Left kidney (tissue), 1 donor: ENCODE measurements at regions not wholly inside any gene's neighbourhood (a gene's known extent, or its start where the extent isn't known, plus 50 kb on each side); places are given as distances from the start of the nearest gene placed in this dataset.
"Not testable (repeated sequence)": the region's sequence is repeated elsewhere in the genome, so short reads cannot be mapped to it uniquely, and the experiment has no call there.

Experiments
- DNase-seq: peaks from one replicate; pipeline ENCODE4 v3.0.0-alpha.2; 2013

- DNase-seq = no peak
These were observed 72.7 kb upstream of the SLC4A7 start for GRCh38 chr3:27556887-27557286.

- DNase-seq = no peak
These were observed 70.5 kb upstream of the SLC4A7 start for GRCh38 chr3:27554706-27555105.

DNA sequence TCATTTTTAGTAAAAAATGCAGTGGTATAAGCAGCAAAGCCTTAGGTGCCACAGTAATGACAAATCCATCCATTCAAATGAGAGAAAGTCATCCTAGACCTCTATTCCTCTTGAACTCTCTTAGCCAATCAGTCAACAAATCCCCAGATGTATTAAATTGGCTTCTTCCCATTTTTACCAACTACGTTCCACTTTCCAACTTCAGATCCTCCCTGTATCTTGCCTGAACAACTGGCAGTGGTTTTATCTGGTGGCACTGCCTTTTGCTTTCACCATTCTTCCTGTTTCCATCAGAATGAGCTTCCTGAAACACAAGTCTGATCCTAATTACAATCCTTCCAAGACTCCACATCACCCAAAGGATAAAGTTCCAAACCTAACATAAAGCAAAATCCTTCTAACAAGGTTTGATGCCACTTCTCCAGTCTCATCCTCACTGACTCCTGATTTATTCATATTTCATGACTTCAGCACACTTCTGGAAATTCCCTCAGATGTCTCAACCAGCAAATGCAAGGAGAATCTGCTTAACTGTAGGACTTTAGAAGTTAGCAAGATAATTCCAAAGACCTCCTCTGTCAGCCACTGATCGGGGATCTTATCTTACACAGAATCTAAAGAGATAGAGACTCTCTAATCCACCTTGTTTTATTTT lies 69.8 kb upstream of the SLC4A7 start:
- DNase-seq = no peak

- DNase-seq = not testable (repeated sequence)
These were observed 68.5 kb upstream of the SLC4A7 start for GRCh38 chr3:27552708-27553107.

GRCh38 chr3:27551413-27551812 lies 67.2 kb upstream of the SLC4A7 start:
- not testable (repeated sequence) for DNase-seq

DNA sequence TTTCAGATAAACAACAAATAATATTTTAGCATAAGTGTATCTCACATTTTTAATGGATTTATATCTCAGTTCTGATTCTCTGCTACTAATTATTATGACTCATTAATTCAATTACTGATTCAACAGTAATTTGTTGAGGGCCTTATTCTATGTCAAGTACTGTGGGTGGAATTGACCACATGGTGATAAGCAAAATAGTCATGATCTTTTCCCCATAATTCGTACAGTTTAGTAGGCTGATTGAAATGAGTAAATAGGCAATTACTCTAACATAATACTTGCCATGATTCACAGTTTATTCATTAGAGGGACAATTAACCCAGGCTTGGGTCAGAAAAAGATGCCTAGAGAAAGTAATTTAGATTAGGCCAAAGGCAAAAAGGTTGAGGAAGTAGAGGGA lies 60.9 kb upstream of the SLC4A7 start:
- no peak for DNase-seq

- no peak for DNase-seq
These were observed 60.2 kb upstream of the SLC4A7 start for GRCh38 chr3:27544372-27544865.

DNA sequence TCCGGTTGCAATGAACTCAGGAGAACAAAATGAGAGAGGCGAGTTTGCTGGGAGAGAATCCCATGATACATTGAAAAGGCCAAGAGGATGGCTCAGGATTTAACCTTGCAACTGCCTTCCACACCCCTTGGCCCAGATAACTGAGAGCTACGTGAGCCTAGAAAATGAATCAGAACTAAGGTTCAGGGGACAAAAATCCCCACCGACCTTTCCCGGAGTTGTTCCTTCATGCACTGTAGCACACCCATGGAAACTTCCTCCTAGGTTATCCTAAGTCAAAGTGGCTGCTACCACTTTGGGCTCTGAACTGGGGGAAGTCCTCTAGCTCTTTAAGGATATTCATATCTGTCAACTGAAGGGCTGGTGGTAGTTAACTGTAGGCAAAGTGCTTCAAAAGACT lies 58.3 kb upstream of the SLC4A7 start:
- no peak for DNase-seq

GRCh38 chr3:27540231-27540630 lies 56.0 kb upstream of the SLC4A7 start:
- no peak for DNase-seq

DNA sequence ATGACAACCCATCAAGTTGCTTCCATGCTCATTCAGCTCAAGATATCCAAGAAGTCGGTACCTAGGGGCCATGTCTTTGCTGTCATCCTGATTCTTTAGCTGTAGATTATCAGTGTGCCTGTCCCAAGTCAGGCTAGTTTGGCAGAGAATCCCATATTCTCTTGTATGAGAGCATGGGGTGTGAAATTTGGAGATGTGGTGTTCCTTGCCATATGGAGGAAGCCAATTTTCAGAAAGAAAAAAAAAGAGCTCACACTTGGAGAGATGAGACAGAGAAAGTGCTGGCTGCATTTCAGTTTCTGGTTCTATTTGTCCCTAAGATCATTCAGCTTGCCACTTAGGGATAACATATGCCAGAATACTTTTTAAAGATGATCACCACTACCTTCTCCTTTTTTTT lies 52.3 kb upstream of the SLC4A7 start:
- no peak for DNase-seq

- DNase-seq = no peak
These were observed 51.7 kb upstream of the SLC4A7 start for GRCh38 chr3:27535809-27536392.

DNA sequence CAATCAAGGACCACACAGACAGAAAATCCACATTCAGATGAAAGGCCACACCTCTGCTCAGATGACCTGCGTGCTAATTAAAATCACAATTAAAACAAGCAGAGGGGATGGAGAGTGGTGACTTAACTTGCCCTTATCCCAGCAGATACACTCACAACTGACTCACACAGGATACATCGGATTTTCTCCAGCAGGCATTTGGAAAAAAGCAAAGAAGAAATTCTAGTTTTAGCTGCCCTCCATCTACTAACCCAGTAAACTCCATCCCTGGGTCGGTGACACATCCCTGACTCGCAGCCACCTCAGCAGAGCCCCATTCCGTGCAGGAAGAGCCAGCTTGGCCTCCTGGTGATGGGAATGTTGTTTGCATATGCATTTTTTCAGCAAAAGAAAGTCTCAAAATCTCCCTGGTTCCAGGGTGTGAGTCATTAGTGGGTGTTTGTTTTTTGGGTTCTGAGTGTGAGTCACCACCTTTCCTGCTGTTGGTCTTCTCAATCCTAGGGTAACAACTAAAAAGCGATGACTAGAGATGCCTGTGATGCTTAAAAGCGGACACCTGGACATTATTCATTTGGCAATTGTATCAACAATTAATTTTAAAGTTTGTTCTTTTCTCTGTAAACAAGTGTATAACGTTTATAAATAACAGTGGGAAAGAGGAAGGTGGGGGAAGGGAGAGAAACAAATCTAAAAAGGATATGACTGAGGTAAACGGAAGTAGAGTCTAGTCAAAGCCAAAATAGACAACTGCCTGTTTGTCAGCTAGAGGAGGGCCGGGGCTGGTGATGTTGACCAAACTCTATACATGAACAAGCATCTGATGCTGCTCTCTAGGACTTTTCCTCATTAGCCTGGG lies 49.8 kb upstream of the SLC4A7 start:
- no peak for DNase-seq
